HFFc6 (cell line): ENCODE measurements at regions not wholly inside any gene's neighbourhood (a gene's known extent, or its start where the extent isn't known, plus 50 kb on each side); places are given as distances from the start of the nearest gene placed in this dataset.

ENCODE experiments used
- DNase-seq: peaks from one replicate; pipeline ENCODE4 v3.0.0-alpha.2; 2018
- H3K27ac Mint-ChIP-seq: 2 replicates; pipeline ENCODE4 v1.8.0; 2020; ENCODE audit warnings: mild to moderate bottlenecking, mixed read lengths
- H3K27me3 Mint-ChIP-seq: 2 replicates; pipeline ENCODE4 v1.8.0; 2021; ENCODE audit warnings: mild to moderate bottlenecking, moderate library complexity, mixed read lengths; ENCODE audit not compliant: insufficient read depth
- H3K36me3 Mint-ChIP-seq: 2 replicates; pipeline ENCODE4 v1.8.0; 2021; ENCODE audit warnings: low read depth, mixed read lengths
- H3K4me1 Mint-ChIP-seq: 2 replicates; pipeline ENCODE4 v1.8.0; 2020; ENCODE audit warnings: low read depth, mixed read lengths
- H3K4me3 Mint-ChIP-seq: 2 replicates; pipeline ENCODE4 v1.8.0; 2020; ENCODE audit warnings: mild to moderate bottlenecking, moderate library complexity, mixed read lengths
- H3K9me3 Mint-ChIP-seq: 2 replicates; pipeline ENCODE4 v1.8.0; 2020; ENCODE audit warnings: mild to moderate bottlenecking, mixed read lengths
- CTCF ChIP-seq: fragments of 200-600 bp; sonication (generic); IDR thresholded peaks from 2 replicates; pipeline ENCODE4 v1.5.0; 2021; ENCODE audit warnings: antibody characterized with exemption, mild to moderate bottlenecking

GRCh38 chr14:56875104-56875675, 64.9 kb upstream of the OTX2 start:
- Mint-ChIP-seq H3K36me3 (peaks cover 5% of the 10 kb centered on the region; the same call in 1 of the 2 replicates), H3K27me3 (no peaks in the 10 kb centered on the region; the same call in 1 of the 2 replicates), H3K4me1 (no peaks in the 10 kb centered on the region), H3K4me3 (no peak overlapping the region), H3K9me3 (peaks cover 38% of the 10 kb centered on the region), H3K27ac (no peak overlapping the region)
- DNase-seq = no peak
- no peak for TF ChIP-seq CTCF

GRCh38 chr14:56874375-56874774, 64.1 kb upstream of the OTX2 start:
- DNase-seq = no peak
- Mint-ChIP-seq H3K27me3 (no peaks in the 10 kb centered on the region), H3K27ac (no peak overlapping the region), H3K36me3 (no peaks in the 10 kb centered on the region), H3K4me1 (no peaks in the 10 kb centered on the region), H3K4me3 (no peak overlapping the region), H3K9me3 (peaks cover 33% of the 10 kb centered on the region)
- TF ChIP-seq CTCF = peak; percentile 16; the same call in 1 of the 2 replicates

GRCh38 chr14:56870336-56870735, 60.1 kb upstream of the OTX2 start:
- TF ChIP-seq CTCF = no peak
- no peak for DNase-seq
- H3K4me1 Mint-ChIP-seq = no peaks in the 10 kb centered on the region
- H3K4me3 Mint-ChIP-seq = no peak overlapping the region
- H3K27ac Mint-ChIP-seq = no peak overlapping the region
- peaks cover 35% of the 10 kb centered on the region for H3K9me3 Mint-ChIP-seq
- no peaks in the 10 kb centered on the region for H3K27me3 Mint-ChIP-seq
- no peaks in the 10 kb centered on the region for H3K36me3 Mint-ChIP-seq

- H3K27ac Mint-ChIP-seq = no peak overlapping the region
- TF ChIP-seq CTCF = no peak
- H3K4me3 Mint-ChIP-seq = no peak overlapping the region
- H3K9me3 Mint-ChIP-seq = peaks cover 36% of the 10 kb centered on the region
- no peaks in the 10 kb centered on the region for H3K36me3 Mint-ChIP-seq
- H3K27me3 Mint-ChIP-seq = no peaks in the 10 kb centered on the region
- H3K4me1 Mint-ChIP-seq = no peaks in the 10 kb centered on the region
- no peak for DNase-seq
These were observed 58.4 kb upstream of the OTX2 start for GRCh38 chr14:56868660-56869059.

- Mint-ChIP-seq H3K4me3 (no peak overlapping the region), H3K4me1 (no peaks in the 10 kb centered on the region), H3K9me3 (peaks cover 29% of the 10 kb centered on the region), H3K27ac (no peak overlapping the region), H3K36me3 (no peaks in the 10 kb centered on the region), H3K27me3 (no peaks in the 10 kb centered on the region)
- TF ChIP-seq CTCF = no peak
- no peak for DNase-seq
These were observed 52.6 kb upstream of the OTX2 start for GRCh38 chr14:56862836-56863235.

- peaks cover 22% of the 10 kb centered on the region for H3K9me3 Mint-ChIP-seq
- no peak for TF ChIP-seq CTCF
- DNase-seq = no peak
- H3K36me3 Mint-ChIP-seq = no peaks in the 10 kb centered on the region
- H3K4me3 Mint-ChIP-seq = no peak overlapping the region
- H3K27me3 Mint-ChIP-seq = no peaks in the 10 kb centered on the region
- no peak overlapping the region for H3K27ac Mint-ChIP-seq
- no peaks in the 10 kb centered on the region for H3K4me1 Mint-ChIP-seq
These were observed 50.2 kb upstream of the OTX2 start for GRCh38 chr14:56860441-56860840.
